ENCODE measurements at regions not wholly inside any gene's neighbourhood (a gene's known extent, or its start where the extent isn't known, plus 50 kb on each side); places are given as distances from the start of the nearest gene placed in this dataset.

- Histone ChIP-seq H3K27ac (ENCODE audit: low read length) (no peak overlapping the region), H3K9ac (ENCODE audit: low read length in 2 of 2) (no peak overlapping the region), H3K9me3 (ENCODE audit: control insufficient read depth in 2 of 2, low read length in 2 of 2) (no peaks in the 10 kb centered on the region), H3K4me1 (ENCODE audit: control insufficient read depth, insufficient read depth, low read length) (no peaks in the 10 kb centered on the region), H3K36me3 (ENCODE audit: control insufficient read depth in 2 of 2, insufficient read depth in 2 of 2, low read length in 2 of 2) (no peaks in the 10 kb centered on the region), H3K4me3 (ENCODE audit: low read length in 2 of 2) (no peak overlapping the region), H3K27me3 (ENCODE audit: control insufficient read depth in 1 of 2, insufficient read depth in 2 of 2, low read length in 2 of 2) (no peaks in the 10 kb centered on the region)
Observed at GRCh38 chr20:39633689-39634088, 671.5 kb downstream of the DHX35 start.

- no peaks in the 10 kb centered on the region for H3K27me3 ChIP-seq (ENCODE audit: control insufficient read depth in 1 of 2, insufficient read depth in 2 of 2, low read length in 2 of 2)
- H3K4me3 ChIP-seq (ENCODE audit: low read length in 2 of 2): no peak overlapping the region
- H3K36me3 ChIP-seq (ENCODE audit: control insufficient read depth in 2 of 2, insufficient read depth in 2 of 2, low read length in 2 of 2): no peaks in the 10 kb centered on the region
- H3K27ac ChIP-seq (ENCODE audit: low read length): no peak overlapping the region
- no peaks in the 10 kb centered on the region for H3K4me1 ChIP-seq (ENCODE audit: control insufficient read depth, insufficient read depth, low read length)
- H3K9ac ChIP-seq (ENCODE audit: low read length in 2 of 2): no peak overlapping the region
- no peaks in the 10 kb centered on the region for H3K9me3 ChIP-seq (ENCODE audit: control insufficient read depth in 2 of 2, low read length in 2 of 2)
Observed at GRCh38 chr20:39632757-39633156, 670.6 kb downstream of the DHX35 start.

DNA sequence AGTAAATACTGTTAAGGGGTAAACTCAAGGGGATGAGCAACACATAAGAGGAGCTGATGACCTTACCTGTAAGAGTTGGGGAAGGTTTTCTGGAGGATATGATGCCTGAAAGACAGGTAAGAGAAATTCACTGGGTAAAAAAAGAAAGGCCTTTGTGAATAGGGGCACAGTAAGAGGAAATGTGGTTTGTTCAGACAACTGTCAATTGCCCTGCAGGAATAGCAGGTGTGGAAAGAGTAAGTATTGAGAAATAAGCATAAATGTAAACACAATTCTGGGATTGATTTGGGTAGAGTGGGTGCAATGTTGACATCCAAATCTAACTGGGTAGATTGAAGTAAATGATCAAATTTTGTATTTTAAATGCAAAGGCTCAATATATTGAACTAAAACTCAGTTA, 670.0 kb downstream of the DHX35 start:
- Histone ChIP-seq H3K9ac (ENCODE audit: low read length in 2 of 2) (no peak overlapping the region), H3K27ac (ENCODE audit: low read length) (no peak overlapping the region), H3K9me3 (ENCODE audit: control insufficient read depth in 2 of 2, low read length in 2 of 2) (no peaks in the 10 kb centered on the region), H3K36me3 (ENCODE audit: control insufficient read depth in 2 of 2, insufficient read depth in 2 of 2, low read length in 2 of 2) (no peaks in the 10 kb centered on the region), H3K4me3 (ENCODE audit: low read length in 2 of 2) (no peak overlapping the region), H3K4me1 (ENCODE audit: control insufficient read depth, insufficient read depth, low read length) (no peaks in the 10 kb centered on the region), H3K27me3 (ENCODE audit: control insufficient read depth in 1 of 2, insufficient read depth in 2 of 2, low read length in 2 of 2) (no peaks in the 10 kb centered on the region)

GRCh38 chr20:39631557-39631956, 669.4 kb downstream of the DHX35 start:
- Histone ChIP-seq H3K27ac (ENCODE audit: low read length) (no peak overlapping the region), H3K36me3 (ENCODE audit: control insufficient read depth in 2 of 2, insufficient read depth in 2 of 2, low read length in 2 of 2) (no peaks in the 10 kb centered on the region), H3K9ac (ENCODE audit: low read length in 2 of 2) (no peak overlapping the region), H3K9me3 (ENCODE audit: control insufficient read depth in 2 of 2, low read length in 2 of 2) (no peaks in the 10 kb centered on the region), H3K4me1 (ENCODE audit: control insufficient read depth, insufficient read depth, low read length) (no peaks in the 10 kb centered on the region), H3K4me3 (ENCODE audit: low read length in 2 of 2) (no peak overlapping the region), H3K27me3 (ENCODE audit: control insufficient read depth in 1 of 2, insufficient read depth in 2 of 2, low read length in 2 of 2) (no peaks in the 10 kb centered on the region)

DNA sequence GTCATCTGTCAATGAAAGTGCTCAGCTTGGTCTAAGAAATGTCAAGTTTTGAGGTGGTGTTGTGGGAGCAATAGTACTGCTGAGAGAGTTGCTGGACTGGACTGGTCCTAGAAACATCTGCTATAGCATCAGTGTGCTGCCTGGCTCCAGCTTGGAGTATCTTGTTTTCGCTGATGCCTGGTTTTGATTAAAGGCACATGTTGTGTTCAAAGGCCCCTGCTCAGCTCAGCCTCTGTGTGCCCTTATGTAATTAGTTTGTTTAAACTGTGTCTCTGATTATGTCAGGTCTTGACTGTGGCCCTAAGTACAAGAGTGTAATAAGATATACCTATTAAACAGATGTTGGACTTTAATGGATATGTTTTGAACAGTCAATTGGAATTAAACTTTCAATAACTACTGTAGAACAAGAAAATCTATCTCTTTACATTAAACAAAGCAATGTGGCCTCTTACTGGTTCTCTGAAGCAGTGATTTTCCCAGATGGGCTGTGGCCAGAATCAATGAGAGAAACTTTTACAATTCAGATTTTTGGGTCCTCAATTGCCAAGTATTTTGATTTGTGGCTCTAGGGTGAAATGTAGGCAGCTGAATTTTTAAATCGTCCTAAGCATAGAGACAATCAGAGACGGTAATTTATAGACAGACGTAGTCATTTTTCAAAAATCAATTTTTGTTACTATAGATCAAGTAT, 668.2 kb downstream of the DHX35 start:
- no peak overlapping the region for H3K9ac ChIP-seq (ENCODE audit: low read length in 2 of 2)
- H3K27me3 ChIP-seq (ENCODE audit: control insufficient read depth in 1 of 2, insufficient read depth in 2 of 2, low read length in 2 of 2): no peaks in the 10 kb centered on the region
- no peak overlapping the region for H3K27ac ChIP-seq (ENCODE audit: low read length)
- H3K4me1 ChIP-seq (ENCODE audit: control insufficient read depth, insufficient read depth, low read length): no peaks in the 10 kb centered on the region
- no peaks in the 10 kb centered on the region for H3K36me3 ChIP-seq (ENCODE audit: control insufficient read depth in 2 of 2, insufficient read depth in 2 of 2, low read length in 2 of 2)
- H3K4me3 ChIP-seq (ENCODE audit: low read length in 2 of 2): no peak overlapping the region
- no peaks in the 10 kb centered on the region for H3K9me3 ChIP-seq (ENCODE audit: control insufficient read depth in 2 of 2, low read length in 2 of 2)

- Histone ChIP-seq H3K9ac (ENCODE audit: low read length in 2 of 2) (no peak overlapping the region), H3K36me3 (ENCODE audit: control insufficient read depth in 2 of 2, insufficient read depth in 2 of 2, low read length in 2 of 2) (no peaks in the 10 kb centered on the region), H3K4me1 (ENCODE audit: control insufficient read depth, insufficient read depth, low read length) (no peaks in the 10 kb centered on the region), H3K4me3 (ENCODE audit: low read length in 2 of 2) (no peak overlapping the region), H3K9me3 (ENCODE audit: control insufficient read depth in 2 of 2, low read length in 2 of 2) (no peaks in the 10 kb centered on the region), H3K27me3 (ENCODE audit: control insufficient read depth in 1 of 2, insufficient read depth in 2 of 2, low read length in 2 of 2) (no peaks in the 10 kb centered on the region), H3K27ac (ENCODE audit: low read length) (no peak overlapping the region)
Observed at GRCh38 chr20:39627765-39628164, 665.6 kb downstream of the DHX35 start.

GRCh38 chr20:39624316-39624715, 662.2 kb downstream of the DHX35 start:
- no peak overlapping the region for H3K27ac ChIP-seq (ENCODE audit: low read length)
- H3K9ac ChIP-seq (ENCODE audit: low read length in 2 of 2): no peak overlapping the region
- H3K4me1 ChIP-seq (ENCODE audit: control insufficient read depth, insufficient read depth, low read length): no peaks in the 10 kb centered on the region
- H3K9me3 ChIP-seq (ENCODE audit: control insufficient read depth in 2 of 2, low read length in 2 of 2): no peaks in the 10 kb centered on the region
- no peaks in the 10 kb centered on the region for H3K36me3 ChIP-seq (ENCODE audit: control insufficient read depth in 2 of 2, insufficient read depth in 2 of 2, low read length in 2 of 2)
- no peak overlapping the region for H3K4me3 ChIP-seq (ENCODE audit: low read length in 2 of 2)
- H3K27me3 ChIP-seq (ENCODE audit: control insufficient read depth in 1 of 2, insufficient read depth in 2 of 2, low read length in 2 of 2): no peaks in the 10 kb centered on the region

- Histone ChIP-seq H3K27ac (ENCODE audit: low read length) (no peak overlapping the region), H3K27me3 (ENCODE audit: control insufficient read depth in 1 of 2, insufficient read depth in 2 of 2, low read length in 2 of 2) (no peaks in the 10 kb centered on the region), H3K9me3 (ENCODE audit: control insufficient read depth in 2 of 2, low read length in 2 of 2) (no peaks in the 10 kb centered on the region), H3K4me1 (ENCODE audit: control insufficient read depth, insufficient read depth, low read length) (no peaks in the 10 kb centered on the region), H3K9ac (ENCODE audit: low read length in 2 of 2) (no peak overlapping the region), H3K4me3 (ENCODE audit: low read length in 2 of 2) (no peak overlapping the region), H3K36me3 (ENCODE audit: control insufficient read depth in 2 of 2, insufficient read depth in 2 of 2, low read length in 2 of 2) (no peaks in the 10 kb centered on the region)
Observed at GRCh38 chr20:39623584-39624234, 661.6 kb downstream of the DHX35 start.

- Histone ChIP-seq H3K4me3 (ENCODE audit: low read length in 2 of 2) (no peak overlapping the region), H3K27ac (ENCODE audit: low read length) (no peak overlapping the region), H3K9ac (ENCODE audit: low read length in 2 of 2) (no peak overlapping the region), H3K27me3 (ENCODE audit: control insufficient read depth in 1 of 2, insufficient read depth in 2 of 2, low read length in 2 of 2) (no peaks in the 10 kb centered on the region), H3K4me1 (ENCODE audit: control insufficient read depth, insufficient read depth, low read length) (no peaks in the 10 kb centered on the region), H3K9me3 (ENCODE audit: control insufficient read depth in 2 of 2, low read length in 2 of 2) (no peaks in the 10 kb centered on the region), H3K36me3 (ENCODE audit: control insufficient read depth in 2 of 2, insufficient read depth in 2 of 2, low read length in 2 of 2) (no peaks in the 10 kb centered on the region)
Observed at GRCh38 chr20:39619271-39619785, 657.2 kb downstream of the DHX35 start.

DNA sequence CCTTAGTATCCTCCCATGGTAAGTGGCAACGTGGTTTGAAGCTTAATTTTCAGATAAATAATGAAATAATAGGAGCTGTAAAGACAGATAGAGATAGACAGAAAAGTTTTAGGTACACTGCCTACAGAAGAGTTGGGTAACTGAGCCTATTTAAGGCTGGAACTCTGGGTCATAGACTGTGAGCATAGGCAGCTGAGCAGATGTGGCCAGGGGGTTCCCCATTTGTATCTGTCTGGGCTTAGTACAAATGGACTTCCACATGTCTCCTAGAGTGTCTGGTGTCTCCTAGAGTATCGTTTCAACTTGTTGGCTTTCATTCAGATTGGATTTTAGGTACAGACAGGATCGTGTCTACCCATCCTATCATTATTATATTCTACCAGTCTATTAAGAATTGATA, 649.8 kb downstream of the DHX35 start:
- no peak overlapping the region for H3K27ac ChIP-seq (ENCODE audit: low read length)
- no peaks in the 10 kb centered on the region for H3K27me3 ChIP-seq (ENCODE audit: control insufficient read depth in 1 of 2, insufficient read depth in 2 of 2, low read length in 2 of 2)
- H3K4me3 ChIP-seq (ENCODE audit: low read length in 2 of 2): no peak overlapping the region
- no peaks in the 10 kb centered on the region for H3K4me1 ChIP-seq (ENCODE audit: control insufficient read depth, insufficient read depth, low read length)
- no peaks in the 10 kb centered on the region for H3K9me3 ChIP-seq (ENCODE audit: control insufficient read depth in 2 of 2, low read length in 2 of 2)
- H3K36me3 ChIP-seq (ENCODE audit: control insufficient read depth in 2 of 2, insufficient read depth in 2 of 2, low read length in 2 of 2): no peaks in the 10 kb centered on the region
- H3K9ac ChIP-seq (ENCODE audit: low read length in 2 of 2): no peak overlapping the region

- H3K4me1 ChIP-seq (ENCODE audit: control insufficient read depth, insufficient read depth, low read length): no peaks in the 10 kb centered on the region
Observed at GRCh38 chr20:39607141-39607540, 645.0 kb downstream of the DHX35 start.

More at GRCh38 chr20:39607141-39607540, 645.0 kb downstream of the DHX35 start:
- Histone ChIP-seq H3K9ac (ENCODE audit: low read length in 2 of 2) (no peak overlapping the region), H3K4me3 (ENCODE audit: low read length in 2 of 2) (no peak overlapping the region), H3K27me3 (ENCODE audit: control insufficient read depth in 1 of 2, insufficient read depth in 2 of 2, low read length in 2 of 2) (no peaks in the 10 kb centered on the region), H3K36me3 (ENCODE audit: control insufficient read depth in 2 of 2, insufficient read depth in 2 of 2, low read length in 2 of 2) (no peaks in the 10 kb centered on the region), H3K27ac (ENCODE audit: low read length) (no peak overlapping the region), H3K9me3 (ENCODE audit: control insufficient read depth in 2 of 2, low read length in 2 of 2) (no peaks in the 10 kb centered on the region)
